Adrenal gland (tissue), 9 donors: ENCODE measurements at regions not wholly inside any gene's neighbourhood (a gene's known extent, or its start where the extent isn't known, plus 50 kb on each side); places are given as distances from the start of the nearest gene placed in this dataset.

Experiments
- DNase-seq, 7 donors: peaks; one replicate each; pipeline ENCODE4 v3.0.0-alpha.2; 2019 to 2020
- H3K27ac ChIP-seq, 5 donors: fragments of 200-600 bp; sonication (generic) in 4 of 5; 1 replicate in 3 of 5; 2 replicates in 2 of 5; pipeline versions ENCODE4 v1.5.1 to v1.8.0; 2016 to 2020; ENCODE audit warnings: mild to moderate bottlenecking in 1 of 5
- H3K27me3 ChIP-seq: fragments of 200-600 bp; 2 replicates; pipeline ENCODE4 v1.8.0; 2021
- H3K36me3 ChIP-seq, 2 donors: fragments of 200-600 bp; replicated peaks in 1 of 2; 1 replicate in 1 of 2; 2 replicates in 1 of 2; pipeline versions ENCODE4 v1.5.1 to v1.8.0; 2018 to 2022
- H3K4me1 ChIP-seq, 2 donors: fragments of 200-600 bp; replicated peaks in 1 of 2; 1 replicate in 1 of 2; 2 replicates in 1 of 2; pipeline versions ENCODE4 v1.5.1 to v1.8.0; 2018 to 2021
- H3K4me3 ChIP-seq, 4 donors: fragments of 200-600 bp; sonication (generic) in 3 of 4; one replicate each; pipeline ENCODE4 v1.5.1; 2016 to 2018
- H3K9me3 ChIP-seq, 3 donors: fragments of 200-600 bp; sonication (generic) in 1 of 3; replicated peaks in 1 of 3; 1 replicate in 2 of 3; 2 replicates in 1 of 3; pipeline versions ENCODE4 v1.5.1 to v1.8.0; 2016 to 2021
- CTCF ChIP-seq, 6 experiments: fragments of 450-650 bp in 4 of 6; fragments of 200-600 bp in 2 of 6; sonication (generic) in 1 of 6; IDR thresholded peaks; 1 replicate in 5 of 6; 2 replicates in 1 of 6; pipeline versions ENCODE4 v1.5.1 to v1.8.0; 2016 to 2021; ENCODE audit warnings: antibody characterized with exemption in 6 of 6, mild to moderate bottlenecking in 2 of 6, moderate library complexity in 1 of 6
- POLR2A ChIP-seq, 2 donors: fragments of 450-650 bp; IDR thresholded peaks; one replicate each; pipeline ENCODE4 v1.6.1; 2017; ENCODE audit warnings: antibody characterized with exemption in 2 of 2, mild to moderate bottlenecking in 2 of 2, moderate library complexity in 1 of 2
- WGBS, 4 donors: extraction: QIAGEN DNeasy Blood & Tissue Kit in 2 of 4; methylation state at CpG; one replicate each; pipeline versions ENCODE4 v1.1.5 to v1.1.7; 2013 to 2017; 5-methylcytosine and 5-hydroxymethylcytosine counted together
- intact Hi-C, 2 donors: fragments of 100-400 bp; cut with DNase I; formaldehyde crosslinking; loops; one replicate each; pipeline versions ENCODE4 v1.14.1 to v1.15.0; 2022 to 2023
- donor health status: healthy with polysubstance abuse.
- donor health status: Bipolar disorder and iron deficiency.
- donor health status: DM: yes; HTN: yes; CAD: no.
- donor health status: DM: no; HTN: no; CAD: no.
- donor health status: DM: no; HTN: no; CAD: no.

- Histone ChIP-seq H3K36me3 (no peaks in the 10 kb centered on the region), H3K27me3 (no peaks in the 10 kb centered on the region), H3K27ac (no peak overlapping the region), H3K4me3 (no peak overlapping the region), H3K9me3 (no peaks in the 10 kb centered on the region), H3K4me1 (no peaks in the 10 kb centered on the region)
- DNase-seq = no peak
- 81 to 87% (median 84%) methylated on average over 3 of the region's 3 CpGs for WGBS, 4 donors
- intact Hi-C loops = no loop called here
- no peak for TF ChIP-seq POLR2A (IDR thresholded peaks at IDR 0.05)
- no peak for TF ChIP-seq CTCF (IDR thresholded peaks at IDR 0.05)
Measured at GRCh38 chr12:105585107-105585506, 254.6 kb downstream of the C12orf75 start.

- WGBS, 4 donors = 43 to 52% (median 50%) methylated on average over 5 of the region's 5 CpGs
- H3K27ac ChIP-seq = no peak overlapping the region
- no peaks in the 10 kb centered on the region for H3K36me3 ChIP-seq
- no peak for TF ChIP-seq POLR2A (IDR thresholded peaks at IDR 0.05)
- TF ChIP-seq CTCF (IDR thresholded peaks at IDR 0.05) = no peak
- no peaks in the 10 kb centered on the region for H3K4me1 ChIP-seq
- no peaks in the 10 kb centered on the region for H3K27me3 ChIP-seq
- H3K4me3 ChIP-seq = no peak overlapping the region
- intact Hi-C loops = no loop called here
- H3K9me3 ChIP-seq = no peaks in the 10 kb centered on the region
- peak in 4 of 7 donors; percentile 13 to 60 (median 19) for DNase-seq
Measured at GRCh38 chr12:105587237-105587636, 256.7 kb downstream of the C12orf75 start.

- intact Hi-C loops = no loop called here
- no peak for DNase-seq
- Histone ChIP-seq H3K36me3 (no peaks in the 10 kb centered on the region), H3K27ac (no peak overlapping the region), H3K4me3 (no peak overlapping the region), H3K27me3 (no peaks in the 10 kb centered on the region), H3K9me3 (no peaks in the 10 kb centered on the region), H3K4me1 (no peaks in the 10 kb centered on the region)
- TF ChIP-seq POLR2A (IDR thresholded peaks at IDR 0.05) (no peak), CTCF (IDR thresholded peaks at IDR 0.05) (no peak)
- 83 to 86% (median 84%) methylated on average over 4 of the region's 4 CpGs for WGBS, 4 donors
Measured at GRCh38 chr12:105588106-105588505, 257.6 kb downstream of the C12orf75 start.

- no peak for DNase-seq
- H3K4me3 ChIP-seq = no peak overlapping the region
- H3K27me3 ChIP-seq = no peaks in the 10 kb centered on the region
- no peaks in the 10 kb centered on the region for H3K36me3 ChIP-seq
- WGBS, 4 donors = 29 to 35% (median 32%) methylated on average over 1 of the region's 1 CpG
- no peak overlapping the region for H3K27ac ChIP-seq
- no peaks in the 10 kb centered on the region for H3K9me3 ChIP-seq
- H3K4me1 ChIP-seq = no peaks in the 10 kb centered on the region
- no peak for TF ChIP-seq CTCF (IDR thresholded peaks at IDR 0.05)
- no peak for TF ChIP-seq POLR2A (IDR thresholded peaks at IDR 0.05)
- intact Hi-C loops = no loop called here
Measured at GRCh38 chr12:105590571-105590970, 260.1 kb downstream of the C12orf75 start.
